SIG-M5 treated with dmso at 0.1 percent for 504 hours (cell line): ENCODE measurements at regions not wholly inside any gene's neighbourhood (a gene's known extent, or its start where the extent isn't known, plus 50 kb on each side); places are given as distances from the start of the nearest gene placed in this dataset.

ENCODE experiments used
- DNase-seq: peaks from one replicate; lab custom pipeline; 2025; ENCODE audit not compliant: unreplicated experiment; lab: John Stamatoyannopoulos, UW

DNA sequence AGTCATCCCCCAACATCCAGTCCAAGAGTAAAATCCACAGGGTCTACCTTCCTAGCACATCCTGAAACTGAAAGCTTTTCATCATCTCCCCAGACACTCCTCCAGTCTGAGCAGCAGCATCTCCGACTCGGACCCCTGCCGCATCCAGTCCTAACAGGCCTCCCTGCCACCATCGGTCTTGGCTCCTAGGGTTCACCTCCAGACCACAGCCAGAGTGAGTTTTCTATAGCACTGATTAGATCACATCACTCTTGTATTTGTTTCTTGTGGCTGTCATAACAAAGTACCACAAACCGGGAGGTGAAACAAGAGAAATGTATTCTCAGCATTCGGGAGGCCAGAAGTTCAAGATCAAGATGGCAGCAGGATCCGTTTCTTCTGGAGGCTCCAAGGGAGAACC is 187.8 kb downstream of the TOMM20 start:
- DNase-seq: no peak

DNA sequence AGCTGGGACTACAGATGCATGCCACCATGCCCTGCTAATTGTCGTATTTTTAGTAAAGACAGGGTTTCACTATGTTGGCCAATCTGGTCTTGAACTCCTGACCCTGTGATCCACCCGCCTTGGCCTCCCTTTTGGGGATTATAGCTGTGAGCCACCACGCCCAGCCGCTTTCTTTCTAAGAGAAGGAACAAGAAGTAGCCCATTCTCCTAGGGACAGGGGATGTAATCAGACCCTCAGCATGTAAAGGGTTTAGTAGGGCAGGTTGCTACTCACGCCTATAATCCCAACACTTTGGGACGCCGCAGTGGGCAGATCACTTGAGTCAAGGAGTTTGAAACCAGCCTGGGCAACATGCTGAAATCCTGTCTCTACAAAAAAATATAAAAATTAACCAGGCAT is 189.7 kb downstream of the TOMM20 start:
- no peak for DNase-seq

DNA sequence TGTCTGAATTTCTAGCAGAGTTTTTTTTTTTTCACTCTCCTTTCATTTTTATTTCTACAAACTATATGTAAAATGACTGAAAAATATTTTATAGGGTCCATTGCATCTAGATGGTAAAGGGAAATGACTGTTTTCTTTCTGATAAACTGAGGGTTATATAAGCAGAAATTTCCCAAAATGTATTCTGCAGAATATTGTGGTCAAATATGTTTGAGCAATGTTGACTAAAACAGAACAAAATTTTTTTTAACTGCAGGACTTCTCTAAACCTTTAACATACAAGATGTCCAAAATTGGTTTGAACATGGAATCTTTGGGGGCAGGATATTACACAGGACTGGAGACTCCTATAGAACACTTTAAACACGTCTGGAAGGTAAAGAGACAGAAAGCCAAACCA is 190.5 kb downstream of the TOMM20 start:
- DNase-seq: peak; percentile 42

DNA sequence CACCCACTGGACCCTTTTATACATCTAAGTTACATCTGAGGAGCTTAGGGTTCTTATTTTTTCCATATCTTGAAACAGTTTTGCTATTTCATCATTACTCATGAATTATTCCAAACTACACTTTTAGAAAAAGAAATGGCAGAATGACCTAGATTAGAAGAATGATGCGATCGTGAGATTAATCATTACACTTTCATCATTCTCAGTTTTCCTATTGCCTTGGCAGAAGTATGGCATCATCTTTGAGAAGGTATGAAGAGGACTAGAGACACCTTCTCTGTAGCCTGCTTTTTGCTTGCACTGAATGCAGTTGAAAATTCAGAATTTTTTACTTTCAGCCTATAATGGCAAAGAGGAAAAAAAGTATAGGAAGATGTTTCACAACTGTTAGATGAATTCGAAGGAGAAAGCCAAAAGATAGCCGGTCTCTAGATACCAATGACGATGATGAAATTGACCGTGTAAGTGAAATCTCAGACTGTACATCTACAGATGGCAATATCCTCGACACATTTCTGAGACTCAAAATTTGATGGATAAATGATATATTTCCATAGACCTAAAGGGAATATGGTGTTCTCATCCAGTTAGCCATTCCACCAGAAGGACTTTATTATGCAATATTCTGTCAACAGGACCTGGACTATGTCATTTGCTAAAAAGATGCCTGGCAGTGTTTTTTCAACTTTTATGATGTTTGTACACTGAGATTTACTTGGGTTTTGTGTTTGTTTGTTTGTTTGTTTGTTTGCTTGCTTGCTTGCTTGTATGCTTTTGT is 191.8 kb downstream of the TOMM20 start:
- no peak for DNase-seq

DNA sequence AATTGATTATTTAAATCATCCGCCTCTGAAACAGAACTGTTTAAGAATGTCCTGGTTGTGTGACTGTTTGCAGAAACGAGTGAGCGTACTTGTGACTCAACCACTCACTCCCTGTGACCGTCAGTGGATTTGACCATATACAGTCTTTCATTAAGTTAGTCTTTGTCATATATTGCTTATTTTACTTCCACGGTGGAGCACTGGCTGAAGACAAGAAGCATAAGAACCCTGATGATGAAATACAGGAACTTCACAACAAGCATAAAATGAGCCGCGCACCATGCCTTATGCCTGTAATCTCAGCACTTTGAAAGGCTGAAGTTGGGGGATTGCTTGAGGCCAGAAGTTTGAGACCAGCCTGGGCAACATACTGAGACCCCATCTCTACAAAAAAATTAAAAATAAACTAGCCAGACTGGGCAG is 194.0 kb downstream of the TOMM20 start:
- DNase-seq: peak; percentile 92

DNA sequence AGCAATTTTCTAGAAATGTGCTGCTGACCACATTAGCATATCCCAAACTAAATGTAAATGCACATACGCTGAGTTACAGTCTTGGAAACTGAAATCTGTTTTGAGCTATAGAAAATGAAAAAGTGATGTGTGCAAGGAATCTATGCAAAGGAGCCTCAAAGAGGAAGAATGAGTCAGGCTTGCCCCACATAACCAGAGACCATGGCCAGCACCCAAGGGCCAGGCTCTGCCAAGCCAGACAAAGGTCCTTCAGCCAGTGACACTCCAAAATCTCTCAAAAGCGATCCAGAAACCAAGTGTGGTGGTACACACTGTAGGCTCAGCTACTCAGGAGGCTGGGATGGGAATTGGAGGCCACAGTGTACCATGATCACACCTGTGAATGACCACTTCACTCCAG is 195.2 kb downstream of the TOMM20 start:
- peak; percentile 73 for DNase-seq

DNA sequence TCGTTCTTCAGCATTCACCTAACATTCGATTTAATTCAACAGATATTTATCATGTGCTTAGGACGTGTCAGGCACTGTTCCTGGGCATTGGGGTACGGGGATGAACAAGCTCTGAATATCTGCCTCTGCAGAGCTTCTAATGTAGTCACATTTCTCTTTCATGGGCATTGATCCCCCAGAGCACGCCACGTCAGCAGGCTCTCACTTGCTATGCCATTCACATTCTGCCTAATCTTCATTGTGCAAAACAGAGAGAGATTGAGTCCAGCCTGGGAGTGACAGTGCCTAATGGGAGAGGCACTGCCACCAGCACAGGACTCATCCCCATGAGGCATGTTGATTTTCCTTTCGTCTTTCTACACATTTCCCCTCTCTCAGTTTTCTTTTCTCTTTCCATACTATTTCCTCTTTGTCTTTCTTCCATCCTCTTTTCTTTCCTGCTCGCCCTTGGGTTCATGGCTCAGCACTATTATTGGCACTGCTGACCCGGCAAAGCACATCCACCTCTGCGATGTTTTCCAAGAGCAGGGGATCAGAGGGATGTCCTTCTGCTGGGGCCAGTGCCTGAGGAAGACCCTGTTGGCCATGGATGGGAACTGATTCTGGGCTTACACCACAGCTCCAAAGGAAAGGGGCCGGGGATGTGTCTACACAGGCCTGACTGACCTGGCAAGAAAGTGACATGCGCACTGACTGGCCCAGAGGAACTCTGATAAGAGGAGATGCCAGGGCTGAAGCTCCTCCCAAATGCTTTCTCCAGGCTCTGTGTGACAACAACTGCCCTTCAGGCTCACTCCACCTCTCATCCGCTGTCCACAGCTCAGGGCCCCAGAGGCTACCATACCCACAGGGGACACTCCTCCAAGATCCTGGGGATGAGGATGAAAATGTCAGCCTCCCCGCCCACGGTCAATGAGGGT is 195.9 kb downstream of the TOMM20 start:
- no peak for DNase-seq

DNA sequence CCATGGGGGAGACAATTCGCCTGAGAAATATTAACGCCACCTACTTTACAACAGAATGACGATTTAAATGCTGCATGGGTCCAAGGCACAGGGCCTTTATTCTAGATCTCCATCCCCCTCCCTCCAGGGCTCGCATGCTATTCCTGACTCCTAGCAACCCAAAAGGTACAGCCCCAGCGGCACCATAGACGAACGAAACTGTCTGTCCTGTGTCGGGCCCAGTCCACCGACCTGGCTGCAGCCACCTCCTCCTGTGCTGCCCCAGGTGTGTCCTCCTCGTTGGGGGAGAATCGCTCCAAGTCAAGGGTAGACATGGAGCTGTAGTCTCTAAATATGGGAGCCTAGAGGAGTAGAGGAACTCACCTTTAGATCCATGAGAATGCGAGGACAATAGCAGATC is 196.5 kb downstream of the TOMM20 start:
- no peak for DNase-seq

DNA sequence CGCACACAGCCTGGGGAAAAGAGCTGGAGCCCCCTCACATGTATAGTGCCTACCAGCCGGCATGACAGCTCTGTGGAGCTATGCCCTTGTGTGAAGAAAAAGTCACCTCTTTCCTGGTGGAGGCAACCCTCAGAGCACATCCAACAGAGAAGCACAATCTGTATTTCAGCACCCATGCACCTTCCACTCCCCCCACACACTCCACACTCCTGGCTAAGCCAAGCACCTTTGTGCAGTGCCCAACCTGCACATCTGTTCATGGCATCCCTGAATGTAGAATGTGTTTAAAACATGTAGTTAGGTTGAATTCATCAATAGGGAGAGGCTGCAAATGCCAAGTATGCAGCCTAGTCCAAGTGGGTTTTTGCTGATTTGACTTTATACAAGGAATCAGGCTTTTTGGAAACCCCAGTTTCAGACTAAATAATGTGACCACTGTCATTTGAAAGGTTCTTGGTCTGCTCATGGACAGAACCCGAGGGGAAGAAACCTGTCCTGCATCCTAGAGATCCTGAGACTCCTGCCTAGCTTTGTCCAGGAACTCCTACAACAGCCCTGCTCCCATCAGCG is 197.1 kb downstream of the TOMM20 start:
- no peak for DNase-seq

DNA sequence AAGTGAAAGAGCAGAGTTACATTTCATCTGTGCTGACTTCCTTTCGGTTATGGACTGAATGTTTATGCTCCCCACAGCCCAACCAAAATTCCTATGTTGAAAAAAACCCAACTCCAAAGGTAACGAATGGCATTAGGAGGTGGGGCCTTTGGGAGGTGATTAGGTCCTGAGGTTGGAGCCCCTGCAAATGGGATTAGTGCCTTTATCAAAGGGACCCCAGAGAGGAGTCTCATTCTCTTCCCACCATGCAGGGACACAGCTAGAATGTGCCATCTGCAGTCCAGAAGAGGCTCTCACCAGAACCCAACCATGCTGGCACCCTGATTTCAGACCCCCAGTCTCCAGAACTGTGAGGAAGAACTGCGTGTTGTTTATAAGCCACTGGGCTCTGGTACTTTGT is 199.3 kb downstream of the TOMM20 start:
- DNase-seq: no peak

DNA sequence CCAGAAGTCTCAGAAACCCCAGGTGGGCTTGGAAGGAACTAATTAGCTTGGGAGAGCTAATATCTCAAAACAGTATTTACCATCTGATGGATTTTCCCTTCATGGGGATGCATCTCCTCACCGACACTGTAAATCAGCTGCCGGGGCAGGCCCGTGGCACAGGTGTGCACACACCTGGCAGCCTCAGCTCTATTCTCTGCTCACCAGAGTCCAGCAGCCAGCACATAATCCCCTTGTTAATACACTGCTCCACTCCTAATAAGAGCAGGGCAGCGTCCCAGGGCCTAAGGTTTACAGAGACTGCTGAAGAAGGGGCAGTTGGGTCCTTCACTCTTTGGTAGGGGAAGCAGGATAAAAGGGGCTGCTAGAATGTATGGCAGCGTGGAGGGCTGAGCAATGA is 200.0 kb downstream of the TOMM20 start:
- DNase-seq: no peak

DNA sequence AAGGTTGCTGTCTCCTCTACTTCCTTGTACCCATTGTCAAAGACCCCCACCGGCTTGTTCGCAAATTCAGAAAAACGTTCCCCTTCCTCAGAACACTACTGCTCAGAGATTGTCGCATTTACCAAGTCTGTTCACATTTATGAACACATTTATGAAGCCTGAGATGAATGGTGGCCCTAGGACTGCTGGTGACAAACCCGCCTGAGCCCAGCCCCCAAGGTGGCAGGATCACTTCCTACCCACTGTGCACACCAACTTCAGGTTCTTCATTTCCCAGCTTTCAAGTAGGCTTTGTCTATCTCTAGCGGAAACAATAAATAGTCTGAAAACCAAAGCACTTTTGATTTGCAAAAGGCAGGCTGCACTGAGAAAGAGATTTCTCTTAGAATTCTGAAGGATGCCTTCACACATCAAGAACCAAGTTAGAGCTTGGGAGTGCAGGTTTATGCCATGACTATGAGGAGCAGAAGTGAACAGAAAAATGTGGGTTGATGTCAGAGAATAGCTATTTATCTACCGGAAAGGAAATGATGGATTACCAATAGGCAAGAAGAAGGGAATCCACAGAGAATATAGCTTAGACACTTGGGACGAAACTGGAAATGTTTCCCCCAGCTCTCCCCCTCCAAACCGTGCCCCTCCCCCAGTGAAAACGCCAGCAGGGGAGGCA is 200.5 kb downstream of the TOMM20 start:
- no peak for DNase-seq

DNA sequence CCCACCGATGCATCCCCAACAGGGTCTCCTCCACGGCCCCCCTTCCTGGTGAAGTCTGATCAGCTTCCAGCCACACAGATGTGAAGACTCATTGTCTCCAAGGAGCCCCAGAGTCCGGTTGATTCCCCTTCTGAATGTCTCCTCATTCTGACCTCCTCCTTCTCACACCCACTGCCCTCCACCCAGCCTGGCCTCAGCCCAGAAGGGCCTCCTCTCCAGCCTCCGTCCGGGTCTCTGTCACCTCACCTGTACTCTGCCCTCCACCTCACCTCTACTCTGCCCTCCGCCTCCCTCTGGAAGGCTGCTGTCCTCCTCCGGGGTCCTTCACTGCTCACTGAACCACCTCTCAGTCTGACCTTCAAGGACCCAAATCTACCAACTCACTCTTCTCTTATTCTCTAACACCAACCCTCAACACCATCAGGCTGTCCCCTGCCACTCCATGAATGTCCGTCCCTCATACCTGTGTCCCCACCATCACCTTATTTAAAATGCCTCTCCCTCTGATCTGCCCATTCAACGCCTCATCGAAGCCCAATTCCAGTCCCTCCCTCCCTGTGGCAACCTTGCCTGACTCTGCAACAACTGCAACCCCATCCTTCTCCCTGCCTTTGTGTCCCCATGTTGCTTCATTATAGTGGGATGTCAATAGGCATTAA is 201.2 kb downstream of the TOMM20 start:
- DNase-seq: no peak

DNA sequence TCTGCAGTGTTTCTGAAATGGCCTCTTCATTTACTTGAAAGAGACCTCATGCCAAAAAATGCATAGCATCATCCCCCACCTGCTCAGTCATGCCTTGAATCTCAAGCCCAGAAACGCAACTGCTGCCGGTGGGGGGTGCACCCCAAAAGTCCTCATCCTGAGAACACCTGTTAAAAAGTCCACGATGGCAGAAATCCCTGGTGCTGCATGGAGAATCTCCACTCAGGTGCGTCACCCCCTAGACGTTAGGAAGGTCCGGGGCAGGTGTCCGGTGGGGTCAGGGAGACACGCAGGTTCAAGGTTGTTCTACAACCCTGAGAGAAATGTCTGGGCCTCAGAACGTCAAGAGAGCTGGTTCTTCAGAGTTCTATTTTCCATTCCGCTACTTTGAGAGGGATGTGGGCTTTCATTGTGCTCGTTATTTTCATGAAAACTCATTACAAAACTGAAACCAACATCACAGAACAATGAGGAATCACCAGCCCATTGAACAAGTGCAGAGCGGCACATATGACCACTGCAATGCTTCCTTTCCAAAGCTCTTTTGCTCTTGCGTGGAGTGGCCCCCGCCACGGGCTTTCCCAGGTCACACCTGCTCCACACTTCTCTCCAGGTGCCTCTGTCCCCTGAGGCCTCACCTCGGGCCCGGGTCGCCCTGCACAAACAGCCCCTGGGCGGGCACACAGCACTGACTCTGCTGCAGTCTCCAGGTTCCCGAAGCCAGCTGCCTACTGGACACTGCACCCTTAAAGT is 201.9 kb downstream of the TOMM20 start:
- no peak for DNase-seq

DNA sequence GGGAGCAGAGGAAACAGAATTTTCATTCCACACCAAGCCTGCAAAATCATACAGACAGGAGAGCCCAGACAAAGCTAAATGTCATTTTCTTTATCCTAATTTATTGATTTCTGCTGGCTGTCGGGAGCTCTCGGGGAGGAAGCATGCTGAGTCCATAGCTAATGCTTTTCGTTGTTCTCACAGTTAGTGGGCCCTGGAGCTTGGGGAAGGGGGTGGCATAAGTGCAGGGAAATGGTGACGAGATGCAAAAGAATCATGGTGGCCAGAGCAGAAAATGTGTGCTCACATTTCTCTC is 202.4 kb downstream of the TOMM20 start:
- DNase-seq: no peak

DNA sequence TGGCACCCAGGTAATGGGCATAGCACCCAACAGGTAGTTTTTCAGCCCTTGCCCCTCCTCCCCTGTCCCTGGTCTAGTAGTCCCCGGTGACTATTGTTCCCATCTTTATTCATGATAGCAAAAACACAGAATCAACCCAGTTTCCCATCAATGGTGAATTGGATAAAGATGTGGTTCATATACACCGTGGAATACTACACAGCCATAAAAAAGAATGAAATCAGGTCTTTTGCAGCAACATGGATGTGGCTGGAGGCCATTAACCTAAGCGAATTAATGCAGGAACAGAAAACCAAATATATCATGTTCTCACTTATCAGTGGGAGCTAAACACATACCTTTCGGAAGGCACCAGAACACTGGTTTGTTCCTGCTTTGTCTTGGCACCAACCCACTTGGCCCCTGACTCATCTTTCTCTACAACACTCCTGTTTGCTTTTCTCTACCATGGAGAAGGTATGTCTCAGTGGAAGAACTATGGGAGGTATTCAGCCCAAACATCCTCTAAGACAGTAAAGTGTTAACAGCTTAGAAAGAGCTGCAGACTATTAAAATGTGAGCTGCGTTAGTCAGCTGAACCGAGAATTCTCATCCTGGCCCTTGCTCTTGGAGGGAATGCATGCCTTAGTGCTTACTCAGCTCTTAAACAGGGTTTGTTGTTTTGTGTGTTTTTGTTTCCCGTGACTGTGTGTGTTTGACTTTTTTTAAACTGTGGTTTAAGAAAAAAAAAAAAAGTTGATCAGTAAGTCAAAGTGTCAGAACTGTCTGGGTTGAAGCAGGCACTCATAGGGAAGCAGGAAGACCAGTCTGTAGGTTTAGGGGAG is 203.0 kb downstream of the TOMM20 start:
- DNase-seq: peak; percentile 35

DNA sequence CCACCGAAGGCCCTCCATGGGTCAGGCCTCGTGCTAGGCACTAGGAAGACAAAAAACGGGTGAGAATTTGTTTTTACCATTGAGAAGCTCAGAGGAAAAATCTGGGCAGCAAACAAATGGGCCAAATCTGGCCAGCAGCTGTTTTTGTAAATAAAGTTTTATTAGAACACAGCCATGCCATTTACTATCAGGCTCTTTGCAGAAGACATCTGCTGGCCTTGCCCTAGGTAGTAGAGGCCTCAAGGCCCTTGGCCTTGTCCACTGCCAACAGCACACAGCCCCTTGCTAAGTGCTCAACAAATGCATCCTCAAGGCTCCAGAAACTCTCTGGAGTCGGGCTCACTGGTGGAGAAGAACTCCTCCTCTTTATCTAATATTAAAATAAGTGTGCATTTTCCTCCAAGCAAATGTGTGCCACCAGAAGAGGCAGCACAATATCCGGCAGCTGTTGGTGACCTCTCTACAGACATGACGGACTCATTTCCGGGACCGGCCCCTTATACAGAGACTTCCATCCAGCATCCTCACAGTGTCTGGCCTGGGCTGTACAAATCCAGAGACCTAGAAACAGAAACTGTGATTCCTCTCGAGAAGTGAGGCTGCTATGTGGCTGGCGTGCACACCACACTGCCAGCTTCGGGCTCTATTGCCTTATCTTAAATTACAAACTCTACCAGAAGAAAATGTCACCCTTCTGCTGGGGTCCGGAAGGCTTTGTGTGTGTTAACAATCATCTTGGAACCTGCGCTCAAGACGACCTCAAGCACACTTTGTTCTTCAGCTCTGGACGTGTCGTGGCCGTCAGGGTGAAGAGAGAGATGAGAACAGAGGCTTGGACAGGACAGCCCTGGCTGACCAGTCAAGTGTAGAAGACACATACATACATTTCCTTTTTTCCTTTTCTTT is 203.9 kb downstream of the TOMM20 start:
- DNase-seq: no peak

DNA sequence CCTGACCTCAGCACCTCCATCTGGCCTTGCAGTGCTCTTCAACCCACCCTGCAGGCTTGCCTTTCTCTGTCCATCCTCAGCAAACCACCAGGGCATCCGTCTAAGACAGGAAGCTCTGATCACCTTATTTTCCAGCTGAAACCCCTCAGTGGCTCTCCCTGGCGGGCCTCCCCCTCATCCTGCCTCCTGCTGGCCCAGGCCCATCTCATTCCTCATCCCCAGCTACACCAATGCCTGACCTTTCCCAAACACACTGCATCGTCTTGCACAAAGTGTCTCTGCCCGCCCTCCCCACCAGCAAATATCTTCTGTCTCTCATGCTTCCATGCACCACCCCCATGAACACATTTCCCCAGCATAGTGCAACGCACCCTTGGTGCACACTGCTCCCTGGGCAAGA is 205.0 kb downstream of the TOMM20 start:
- DNase-seq: no peak
